KBM-7 (cell line): ENCODE measurements at regions not wholly inside any gene's neighbourhood (a gene's known extent, or its start where the extent isn't known, plus 50 kb on each side); places are given as distances from the start of the nearest gene placed in this dataset.
"Not testable (repeated sequence)": the region's sequence is repeated elsewhere in the genome, so short reads cannot be mapped to it uniquely, and the experiment has no call there.

Experiments used
- DNase-seq: peaks from one replicate; pipeline ENCODE4 v3.0.0-alpha.2; 2015
- in situ Hi-C: fragments of 300-500 bp; cut with MboI; formaldehyde crosslinking; loops from 2 replicates; pipeline ENCODE4 v1.14.3; 2020; ENCODE audit warnings: low sequenced_read_pairs, low pct_unique_long_range_greater_than_20kb, mixed read lengths

- DNase-seq: no peak
- in situ Hi-C loops: no loop called here
These were observed 565.7 kb downstream of the PRDM9 start for GRCh38 chr5:24073107-24073506.

GRCh38 chr5:24080046-24080445, 564.7 kb downstream of the CDH10 start:
- in situ Hi-C loops: no loop called here
- DNase-seq: no peak

GRCh38 chr5:24094081-24094679, 550.6 kb downstream of the CDH10 start:
- no peak for DNase-seq
- in situ Hi-C loops: no loop called here

GRCh38 chr5:24102010-24102409, 542.8 kb downstream of the CDH10 start:
- no peak for DNase-seq
- in situ Hi-C loops: no loop called here

- in situ Hi-C loops: no loop called here
These were observed 541.2 kb downstream of the CDH10 start for GRCh38 chr5:24103451-24104023.

GRCh38 chr5:24110004-24110615, 534.7 kb downstream of the CDH10 start:
- DNase-seq: peak; percentile 28
- in situ Hi-C loops: no loop called here

More at GRCh38 chr5:24103451-24104023, 541.2 kb downstream of the CDH10 start:
- DNase-seq: no peak

- in situ Hi-C loops: no loop called here
- DNase-seq: no peak
These were observed 532.4 kb downstream of the CDH10 start for GRCh38 chr5:24112420-24112819.

GRCh38 chr5:24118351-24118750, 526.4 kb downstream of the CDH10 start:
- DNase-seq: no peak
- in situ Hi-C loops: no loop called here

- in situ Hi-C loops: no loop called here
- DNase-seq: no peak
These were observed 509.2 kb downstream of the CDH10 start for GRCh38 chr5:24135536-24135935.

GRCh38 chr5:24141046-24141445, 503.7 kb downstream of the CDH10 start:
- in situ Hi-C loops: no loop called here
- no peak for DNase-seq

GRCh38 chr5:24142341-24142740, 502.4 kb downstream of the CDH10 start:
- in situ Hi-C loops: no loop called here
- DNase-seq: no peak

GRCh38 chr5:24145806-24146205, 499.0 kb downstream of the CDH10 start:
- in situ Hi-C loops: no loop called here
- DNase-seq: no peak

GRCh38 chr5:24161559-24161958, 483.2 kb downstream of the CDH10 start:
- in situ Hi-C loops: no loop called here
- DNase-seq: no peak

- in situ Hi-C loops: no loop called here
- DNase-seq: no peak
These were observed 482.4 kb downstream of the CDH10 start for GRCh38 chr5:24162343-24162742.

GRCh38 chr5:24163091-24163490, 481.7 kb downstream of the CDH10 start:
- DNase-seq: no peak

GRCh38 chr5:24167806-24168205, 477.0 kb downstream of the CDH10 start:
- in situ Hi-C loops: no loop called here
- DNase-seq: no peak

More at GRCh38 chr5:24163091-24163490, 481.7 kb downstream of the CDH10 start:
- in situ Hi-C loops: no loop called here

GRCh38 chr5:24170026-24170425, 474.8 kb downstream of the CDH10 start:
- DNase-seq: no peak
- in situ Hi-C loops: no loop called here

- in situ Hi-C loops, DNase-seq: not testable (repeated sequence)
These were observed 473.8 kb downstream of the CDH10 start for GRCh38 chr5:24170930-24171329.

GRCh38 chr5:24177821-24178220, 467.0 kb downstream of the CDH10 start:
- in situ Hi-C loops: no loop called here

GRCh38 chr5:24183981-24184380, 460.8 kb downstream of the CDH10 start:
- in situ Hi-C loops: no loop called here
- DNase-seq: no peak

More at GRCh38 chr5:24177821-24178220, 467.0 kb downstream of the CDH10 start:
- no peak for DNase-seq
